Neuronal stem cell (in vitro differentiated cells): ENCODE measurements at regions not wholly inside any gene's neighbourhood (a gene's known extent, or its start where the extent isn't known, plus 50 kb on each side); places are given as distances from the start of the nearest gene placed in this dataset.

ENCODE experiments used
- DNase-seq: peaks from one replicate; pipeline ENCODE4 v3.0.0-alpha.2; 2013; ENCODE audit warnings: low spot score
- H2AFZ ChIP-seq: one replicate; pipeline ENCODE4 v1.6.1; 2013; ENCODE audit warnings: mild to moderate bottlenecking, low read length, inconsistent platforms
- H2AK5ac ChIP-seq: 2 replicates; pipeline ENCODE4 v1.6.1; 2013; ENCODE audit warnings: low read depth, mild to moderate bottlenecking, inconsistent platforms, low read length, moderate library complexity, mixed read lengths
- H2BK120ac ChIP-seq: 2 replicates; pipeline ENCODE4 v1.6.1; 2013; ENCODE audit warnings: low read depth, mild to moderate bottlenecking, inconsistent platforms, low read length, moderate library complexity, mixed read lengths
- H2BK12ac ChIP-seq: one replicate; pipeline ENCODE4 v1.6.1; 2013; ENCODE audit warnings: low read length, inconsistent platforms
- H2BK15ac ChIP-seq: 2 replicates; pipeline ENCODE4 v1.6.1; 2013; ENCODE audit warnings: mild to moderate bottlenecking, low read length, inconsistent platforms, mixed read lengths
- H2BK5ac ChIP-seq: one replicate; pipeline ENCODE4 v1.6.1; 2013; ENCODE audit warnings: inconsistent platforms, mild to moderate bottlenecking, low read length, moderate library complexity
- H3K14ac ChIP-seq: one replicate; pipeline ENCODE4 v1.6.1; 2013; ENCODE audit warnings: low read length, inconsistent platforms
- H3K18ac ChIP-seq: 2 replicates; pipeline ENCODE4 v1.6.1; 2013; ENCODE audit warnings: low read length, inconsistent platforms
- H3K23ac ChIP-seq: 2 replicates; pipeline ENCODE4 v1.6.1; 2013; ENCODE audit warnings: low read depth, mild to moderate bottlenecking, mixed read lengths, low read length, inconsistent platforms; ENCODE audit not compliant: poor library complexity
- H3K27ac ChIP-seq: replicated peaks from 3 replicates; pipeline ENCODE4 v1.5.1; 2013; ENCODE audit warnings: low read length, inconsistent platforms
- H3K27me3 ChIP-seq, 3 experiments: 2 replicates each; pipeline ENCODE4 v1.6.1; 2013; ENCODE audit warnings: low read length in 3 of 3, mild to moderate bottlenecking in 2 of 3, inconsistent platforms in 1 of 3, low read depth in 1 of 3, mixed read lengths in 1 of 3, moderate library complexity in 1 of 3; ENCODE audit not compliant: control insufficient read depth in 3 of 3, insufficient read depth in 3 of 3
- H3K36me3 ChIP-seq, 2 donors: replicated peaks in 1 of 2; 2 replicates each; pipeline ENCODE4 v1.6.1; 2013; ENCODE audit warnings: low read length in 2 of 2; ENCODE audit not compliant: control insufficient read depth in 2 of 2, insufficient read depth in 2 of 2
- H3K4ac ChIP-seq: 2 replicates; pipeline ENCODE4 v1.6.1; 2013; ENCODE audit warnings: inconsistent platforms, mild to moderate bottlenecking, low read length, moderate library complexity
- H3K4me1 ChIP-seq, 2 donors: 1 replicate in 1 of 2; 2 replicates in 1 of 2; pipeline ENCODE4 v1.6.1; 2013; ENCODE audit warnings: low read length in 2 of 2, low read depth in 1 of 2; ENCODE audit not compliant: control insufficient read depth in 2 of 2, insufficient read depth in 1 of 2
- H3K4me2 ChIP-seq: one replicate; pipeline ENCODE4 v1.6.1; 2013; ENCODE audit warnings: mild to moderate bottlenecking, low read length, inconsistent platforms; ENCODE audit not compliant: insufficient read depth, poor library complexity, severe bottlenecking
- H3K4me3 ChIP-seq, 2 donors: 2 replicates each; pipeline ENCODE4 v1.5.1; 2013; ENCODE audit warnings: low read length in 2 of 2, mild to moderate bottlenecking in 2 of 2, inconsistent platforms in 1 of 2, moderate library complexity in 1 of 2
- H3K79me1 ChIP-seq: one replicate; pipeline ENCODE4 v1.6.1; 2013; ENCODE audit warnings: low read depth, mild to moderate bottlenecking, inconsistent platforms, low read length, moderate library complexity
- H3K9ac ChIP-seq: one replicate; pipeline ENCODE4 v1.6.1; 2013; ENCODE audit warnings: mild to moderate bottlenecking, low read depth, low read length, inconsistent platforms; ENCODE audit not compliant: poor library complexity
- H3K9me3 ChIP-seq, 2 donors: replicated peaks in 1 of 2; 2 replicates each; pipeline versions ENCODE3 to v1.6.1; 2013; ENCODE audit warnings: low read length in 2 of 2, mild to moderate bottlenecking in 2 of 2, inconsistent platforms in 1 of 2, low read depth in 1 of 2, mixed read lengths in 1 of 2, moderate library complexity in 1 of 2; ENCODE audit not compliant: control insufficient read depth in 2 of 2, insufficient read depth in 1 of 2
- H4K8ac ChIP-seq: one replicate; pipeline ENCODE4 v1.6.1; 2013; ENCODE audit warnings: low read depth, mild to moderate bottlenecking, inconsistent platforms, low read length, moderate library complexity
- H4K91ac ChIP-seq: one replicate; pipeline ENCODE4 v1.6.1; 2013; ENCODE audit warnings: low read length, low read depth, mild to moderate bottlenecking, inconsistent platforms; ENCODE audit not compliant: poor library complexity
- WGBS, 2 donors: extraction: QIAGEN DNeasy Blood & Tissue Kit; methylation state at CpG; one replicate each; pipeline ENCODE4 v1.1.7; 2013; ENCODE audit warnings: missing lambda C conversion rate in 2 of 2, mixed read lengths in 1 of 2; ENCODE audit not compliant: insufficient read length in 2 of 2, insufficient replicate concordance in 1 of 2; ENCODE audit errors: extremely low coverage in 2 of 2; 5-methylcytosine and 5-hydroxymethylcytosine counted together

GRCh38 chr2:166628478-166629136 lies 134.6 kb upstream of the SCN7A start:
- no CpG with 5 or more reads among the region's 1 CpG for WGBS, 2 donors

GRCh38 chr2:166627893-166628292 lies 133.8 kb upstream of the SCN7A start:
- Histone ChIP-seq H3K4me3 (no peak overlapping the region), H2AK5ac (no peak overlapping the region), H3K4me1 (peaks cover 0 to 3% of the 10 kb centered on the region in 2 donors), H3K27ac (no peak overlapping the region), H4K91ac (no peak overlapping the region), H3K14ac (no peak overlapping the region), H2AFZ (no peak overlapping the region), H2BK120ac (no peak overlapping the region), H2BK5ac (no peak overlapping the region), H4K8ac (no peak overlapping the region), H3K79me1 (no peaks in the 10 kb centered on the region), H3K9me3 (peaks cover 0 to 4% of the 10 kb centered on the region in 2 donors), H2BK12ac (no peak overlapping the region), H3K27me3 (no peaks in the 10 kb centered on the region), H2BK15ac (no peak overlapping the region), H3K4me2 (no peak overlapping the region), H3K36me3 (no peaks in the 10 kb centered on the region), H3K18ac (peak overlapping the region; percentile 27), H3K9ac (no peak overlapping the region), H3K4ac (no peak overlapping the region), H3K23ac (no peak overlapping the region)
- no CpG with 5 or more reads among the region's 2 CpGs for whole genome bisulfite sequencing, 2 donors
- DNase-seq, result no peak

More at GRCh38 chr2:166628478-166629136, 134.6 kb upstream of the SCN7A start:
- Histone ChIP-seq H3K4me3 (no peak overlapping the region), H2AK5ac (no peak overlapping the region), H3K14ac (peak overlapping the region; percentile 4), H2AFZ (peak overlapping the region; percentile 30), H2BK15ac (no peak overlapping the region), H2BK5ac (no peak overlapping the region), H3K27me3 (no peaks in the 10 kb centered on the region), H2BK120ac (no peak overlapping the region), H3K4ac (no peak overlapping the region), H3K27ac (no peak overlapping the region), H4K8ac (no peak overlapping the region), H3K23ac (no peak overlapping the region), H3K9ac (no peak overlapping the region), H3K36me3 (no peaks in the 10 kb centered on the region), H3K4me1 (peaks cover 0 to 3% of the 10 kb centered on the region in 2 donors), H3K4me2 (no peak overlapping the region), H3K18ac (peak overlapping the region; percentile 22), H2BK12ac (no peak overlapping the region), H3K79me1 (no peaks in the 10 kb centered on the region), H4K91ac (no peak overlapping the region), H3K9me3 (peaks cover 0 to 4% of the 10 kb centered on the region in 2 donors)
- DNase-seq, result no peak

DNA sequence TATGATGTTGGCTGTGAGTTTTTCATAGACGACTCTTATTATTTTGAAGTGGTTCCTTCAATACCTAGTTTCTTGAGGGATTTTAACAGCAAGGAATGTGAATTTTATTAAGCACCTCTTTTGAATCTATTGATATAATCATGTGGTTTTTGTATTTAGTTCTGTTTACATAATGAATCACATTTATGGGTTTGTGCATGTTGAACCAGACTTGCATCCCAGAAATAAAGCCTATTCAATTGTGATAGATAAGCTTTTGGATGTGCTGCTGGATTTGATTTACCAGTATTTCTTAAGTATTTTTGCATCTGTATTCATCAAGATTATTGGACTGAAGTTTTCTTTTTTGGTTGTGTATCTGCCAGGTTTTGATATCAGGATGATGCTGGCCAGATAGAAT lies 131.6 kb upstream of the SCN7A start:
- H3K79me1 ChIP-seq, result no peaks in the 10 kb centered on the region
- no CpG with 5 or more reads among the region's 1 CpG for whole genome bisulfite sequencing, 2 donors
- H3K14ac ChIP-seq, result no peak overlapping the region
- H2AK5ac ChIP-seq, result no peak overlapping the region
- H3K9ac ChIP-seq, result no peak overlapping the region
- no peaks in the 10 kb centered on the region for H3K27me3 ChIP-seq
- H4K91ac ChIP-seq, result no peak overlapping the region
- H2BK12ac ChIP-seq, result no peak overlapping the region
- H3K4me1 ChIP-seq, result peaks cover 0 to 1% of the 10 kb centered on the region in 2 donors
- H2BK15ac ChIP-seq, result no peak overlapping the region
- no peak overlapping the region for H3K23ac ChIP-seq
- DNase-seq, result no peak
- H3K18ac ChIP-seq, result no peak overlapping the region
- no peak overlapping the region for H4K8ac ChIP-seq
- no peak overlapping the region for H2BK5ac ChIP-seq
- no peaks in the 10 kb centered on the region for H3K36me3 ChIP-seq
- no peak overlapping the region for H3K27ac ChIP-seq
- H3K9me3 ChIP-seq, result peaks cover 0 to 4% of the 10 kb centered on the region in 2 donors
- H3K4ac ChIP-seq, result no peak overlapping the region
- no peak overlapping the region for H2AFZ ChIP-seq
- H3K4me2 ChIP-seq, result no peak overlapping the region
- no peak overlapping the region for H2BK120ac ChIP-seq
- H3K4me3 ChIP-seq, result no peak overlapping the region

DNA sequence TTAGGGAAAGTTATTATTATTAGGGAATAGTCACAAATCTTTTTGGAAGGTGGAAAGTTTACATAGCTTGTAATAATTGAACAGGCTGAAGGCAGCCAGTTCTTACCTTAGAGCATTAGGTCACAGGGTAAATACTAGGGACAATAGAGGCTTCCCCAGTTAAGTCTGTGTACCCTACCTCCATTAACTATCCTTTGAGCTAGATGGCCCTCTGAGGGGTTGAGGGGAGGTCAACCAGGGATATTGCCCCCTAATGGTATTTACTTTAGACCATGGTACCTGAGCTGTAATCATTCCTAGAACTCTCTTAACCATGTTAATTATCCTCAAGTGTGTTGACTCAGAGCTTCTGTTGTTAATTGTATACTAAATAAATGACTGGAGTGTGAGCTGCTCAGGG lies 120.5 kb upstream of the SCN7A start:
- Histone ChIP-seq H3K14ac (no peak overlapping the region), H3K27me3 (no peaks in the 10 kb centered on the region), H3K79me1 (no peaks in the 10 kb centered on the region), H4K91ac (no peak overlapping the region), H3K9ac (no peak overlapping the region), H2AFZ (no peak overlapping the region), H3K23ac (no peak overlapping the region), H3K4me2 (no peak overlapping the region), H4K8ac (no peak overlapping the region), H2BK120ac (no peak overlapping the region), H3K4me1 (no peaks in the 10 kb centered on the region), H2AK5ac (no peak overlapping the region), H3K36me3 (no peaks in the 10 kb centered on the region), H2BK12ac (no peak overlapping the region), H3K4me3 (no peak overlapping the region), H2BK15ac (no peak overlapping the region), H2BK5ac (no peak overlapping the region), H3K4ac (no peak overlapping the region), H3K9me3 (peaks cover 0 to 2% of the 10 kb centered on the region in 2 donors), H3K27ac (no peak overlapping the region), H3K18ac (no peak overlapping the region)
- DNase-seq, result no peak
